DND-41 (cell line): ENCODE measurements at regions not wholly inside any gene's neighbourhood (a gene's known extent, or its start where the extent isn't known, plus 50 kb on each side); places are given as distances from the start of the nearest gene placed in this dataset.

ENCODE experiments used
- CTCF ChIP-seq: IDR thresholded peaks from 2 replicates; pipeline ENCODE4 v1.5.1; 2012; ENCODE audit warnings: borderline replicate concordance, low read length, moderate library complexity, mild to moderate bottlenecking; ENCODE audit not compliant: poor library complexity, severe bottlenecking; ENCODE audit errors: extremely low read depth
- EZH2 ChIP-seq: IDR thresholded peaks from 3 replicates; pipeline ENCODE4 v1.6.1; 2012; ENCODE audit warnings: borderline replicate concordance, low read depth, mild to moderate bottlenecking, moderate library complexity, low read length, inconsistent platforms; ENCODE audit not compliant: severe bottlenecking

- no peak for TF ChIP-seq CTCF
- no peak for TF ChIP-seq EZH2
Observed at GRCh38 chr6:139703780-139704179, 329.3 kb upstream of the CITED2 start.
